Non-pigmented ciliary epithelial cell (primary cell): ENCODE measurements at regions not wholly inside any gene's neighbourhood (a gene's known extent, or its start where the extent isn't known, plus 50 kb on each side); places are given as distances from the start of the nearest gene placed in this dataset.

Experiments used
- DNase-seq: peaks from one replicate; pipeline ENCODE4 v3.0.0-alpha.2; 2010; ENCODE audit warnings: low read depth

DNA sequence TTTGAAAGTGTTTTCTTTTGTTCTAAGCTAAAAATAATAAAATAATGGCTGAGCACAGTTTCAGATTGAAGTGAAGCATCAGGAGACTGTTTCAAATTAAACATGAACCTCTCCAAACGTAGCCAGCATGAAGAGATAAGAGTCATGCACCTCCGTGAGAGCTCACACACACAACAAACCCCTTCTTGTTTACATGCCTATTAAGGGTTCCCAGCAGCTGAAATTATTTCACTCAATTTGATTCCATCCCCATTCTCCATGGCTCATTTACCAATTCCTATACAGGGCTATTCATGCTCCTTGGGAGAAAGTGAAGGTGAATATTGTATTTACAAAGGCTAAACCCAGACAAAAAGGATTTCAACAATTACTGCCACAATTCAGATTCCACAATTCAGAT lies 954.1 kb upstream of the INTU start:
- no peak for DNase-seq

DNA sequence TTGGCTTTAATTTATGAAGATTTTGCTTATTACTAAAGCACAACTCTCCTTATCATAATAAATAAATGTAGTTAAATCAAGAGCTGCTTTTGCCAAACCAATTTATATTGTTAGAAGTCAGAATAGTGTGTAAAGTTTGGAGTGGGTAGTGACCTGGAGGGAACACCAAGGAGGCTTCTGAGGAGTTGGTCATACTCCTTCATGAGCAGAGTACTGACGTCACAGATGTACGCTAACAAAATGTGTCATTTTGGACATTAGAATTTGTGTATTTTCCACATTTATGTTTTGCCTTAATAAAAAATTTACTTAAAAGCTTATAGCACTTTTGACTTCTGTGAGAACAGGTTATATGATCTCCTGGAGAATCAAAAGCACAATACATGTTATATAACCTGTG lies 953.5 kb upstream of the INTU start:
- no peak for DNase-seq

DNA sequence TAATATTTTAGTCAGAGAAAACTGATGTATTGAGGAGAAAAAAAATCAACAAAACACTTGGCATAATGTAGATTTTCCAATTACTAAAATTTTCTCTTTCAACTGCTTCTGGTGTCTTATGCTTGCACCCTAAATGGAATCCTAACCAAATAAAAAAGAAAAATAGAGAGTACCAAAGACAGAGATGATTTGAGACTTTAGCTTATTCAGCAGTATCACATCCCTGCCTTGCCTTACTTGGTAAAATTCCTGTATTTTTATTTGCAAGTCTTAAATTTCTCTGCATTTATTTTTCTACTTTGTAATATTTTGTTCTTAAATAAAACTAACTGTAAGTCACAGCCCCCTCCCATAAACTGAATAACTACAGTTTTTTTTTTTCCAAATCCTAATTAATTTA lies 950.5 kb upstream of the INTU start:
- no peak for DNase-seq

DNA sequence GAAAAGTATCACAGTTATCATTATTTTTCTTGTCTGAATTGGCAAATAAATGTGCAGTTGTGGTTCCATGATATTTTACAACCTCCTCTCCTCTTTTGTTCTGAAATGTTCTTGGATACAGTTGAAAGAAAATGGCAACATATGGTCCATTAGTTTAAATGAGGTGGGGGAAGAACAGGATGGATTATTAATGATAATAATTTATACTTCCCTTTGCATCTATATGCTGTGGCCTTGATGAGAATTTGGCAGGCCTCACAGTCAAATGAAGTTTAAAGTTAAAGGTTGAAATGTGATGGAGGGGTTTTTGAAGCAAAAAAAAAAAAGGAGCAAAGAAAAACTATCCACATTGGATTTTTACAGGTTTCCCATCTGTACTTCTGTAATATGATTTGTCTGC lies 946.3 kb upstream of the INTU start:
- no peak for DNase-seq

DNA sequence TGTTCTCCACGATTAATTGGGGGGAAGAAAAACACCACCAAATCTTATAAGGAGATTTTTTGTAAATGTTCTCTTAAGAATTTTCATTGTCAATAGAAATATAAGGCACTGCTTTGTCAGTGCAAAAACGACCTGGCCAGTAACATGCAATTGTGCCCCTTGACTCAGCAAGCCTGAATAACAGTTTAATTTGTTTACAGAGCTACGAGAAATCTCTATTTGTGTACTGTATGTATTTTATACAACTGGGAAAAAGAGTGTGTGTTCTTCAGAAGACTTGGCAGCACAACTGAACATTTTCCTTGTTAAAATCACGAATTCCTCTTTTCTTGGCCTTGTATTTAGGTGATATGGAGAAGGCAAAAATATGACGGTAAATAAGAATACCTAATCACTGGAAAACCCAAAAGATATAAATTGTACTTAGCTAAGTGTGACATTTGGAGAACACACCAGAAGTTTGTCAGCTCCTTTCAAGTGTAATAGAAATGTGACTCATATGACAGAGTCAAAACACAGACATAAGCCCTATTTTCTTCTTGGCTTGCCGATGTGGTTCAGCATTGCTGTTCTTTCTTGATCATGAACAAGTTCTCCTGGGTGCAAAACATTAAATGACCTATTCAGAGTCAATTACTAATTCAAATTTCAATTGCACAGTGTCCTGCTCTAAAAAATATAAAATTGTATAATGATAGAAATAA lies 945.0 kb upstream of the INTU start:
- DNase-seq, result no peak

DNA sequence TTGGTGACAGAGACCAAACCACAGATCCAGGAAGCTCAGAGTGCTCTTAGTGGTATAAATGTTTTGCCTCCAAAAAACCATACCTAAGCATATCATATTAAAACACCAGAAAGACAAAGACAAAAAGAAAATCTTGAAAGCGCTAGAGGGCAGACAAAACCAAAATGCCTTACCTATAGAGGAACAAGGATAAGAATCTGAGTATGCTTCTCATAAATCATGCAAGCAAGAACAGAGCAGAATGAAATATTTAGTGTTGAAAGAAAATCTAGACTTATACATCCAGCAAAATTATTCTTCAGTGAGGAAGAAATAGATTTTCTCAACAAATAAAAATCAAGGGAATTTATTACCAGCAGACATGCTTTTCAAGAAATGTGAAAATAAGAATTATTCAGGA lies 941.0 kb upstream of the INTU start:
- DNase-seq, result no peak

DNA sequence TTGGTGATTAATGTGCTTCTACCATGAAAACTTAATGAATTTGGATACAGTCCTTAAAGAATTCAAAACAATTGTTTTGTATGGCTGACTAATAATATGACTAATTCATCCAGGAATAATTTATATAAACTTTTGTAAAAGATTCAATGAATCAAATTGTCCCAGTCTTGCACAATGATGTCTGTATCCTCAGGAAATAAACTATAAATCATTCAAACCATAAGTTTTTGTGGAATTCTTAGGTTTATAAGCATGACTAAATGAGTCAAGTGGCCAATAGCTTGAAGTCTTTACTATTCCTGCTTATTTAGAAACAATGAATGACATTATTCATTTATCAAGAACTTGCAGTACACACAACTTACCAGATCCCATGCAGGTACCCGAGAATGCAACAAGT lies 935.0 kb upstream of the INTU start:
- no peak for DNase-seq

DNA sequence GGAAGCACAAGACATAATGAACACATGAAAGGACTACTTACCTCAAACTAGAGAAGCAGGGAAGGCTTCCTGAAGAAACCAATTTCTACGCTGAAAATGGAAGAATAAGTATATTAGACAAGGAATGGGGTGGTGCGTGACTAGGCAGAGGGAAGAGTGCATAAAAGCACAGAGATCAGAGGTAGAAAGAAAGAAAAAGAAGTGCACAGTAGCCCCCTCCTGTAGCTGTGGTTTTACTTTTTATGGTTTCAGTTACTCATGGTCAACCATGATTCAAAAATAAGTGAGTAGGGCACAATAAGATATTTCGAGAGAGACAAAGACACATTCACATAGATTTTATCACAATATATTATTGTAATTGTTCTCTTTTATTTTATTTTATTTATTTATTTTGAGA lies 934.5 kb upstream of the INTU start:
- no peak for DNase-seq

DNA sequence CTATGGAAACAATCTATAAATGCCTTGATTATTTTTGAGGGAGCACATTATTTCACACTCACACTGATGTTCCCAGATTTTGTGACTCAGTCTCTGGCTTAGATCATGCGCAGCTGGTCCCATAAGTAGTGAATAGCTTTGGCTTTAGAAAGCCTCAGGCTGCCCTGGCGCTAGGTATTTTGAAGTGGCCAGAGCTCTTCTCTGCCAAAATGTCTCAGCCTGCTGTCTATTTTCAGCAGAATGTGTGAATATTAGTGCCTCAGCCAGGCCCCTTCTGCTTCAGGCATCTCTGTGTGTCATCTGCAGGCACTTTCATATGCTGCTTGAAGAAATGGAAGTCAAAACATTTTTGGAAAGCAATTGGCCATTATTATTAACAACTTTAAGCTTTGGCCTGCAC lies 931.0 kb upstream of the INTU start:
- DNase-seq, result peak; percentile 41

DNA sequence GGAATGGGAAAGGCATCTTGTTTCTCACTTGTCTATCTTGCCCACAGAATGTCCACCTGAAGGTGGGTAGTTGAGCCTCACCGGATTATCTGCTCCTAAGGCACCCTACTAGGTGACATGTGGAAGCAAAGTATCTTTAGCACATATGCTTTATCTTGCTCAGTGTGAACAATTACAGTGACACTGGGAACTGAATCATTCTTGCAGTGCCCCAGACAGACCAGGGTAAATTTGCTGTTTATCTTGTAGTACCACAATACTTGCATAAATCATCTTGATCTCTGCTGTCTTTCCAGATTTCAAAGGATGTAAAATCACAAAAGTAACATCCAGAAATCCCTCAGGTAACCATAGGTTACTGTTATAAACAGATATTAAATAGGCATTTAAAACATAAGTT lies 930.0 kb upstream of the INTU start:
- no peak for DNase-seq

DNA sequence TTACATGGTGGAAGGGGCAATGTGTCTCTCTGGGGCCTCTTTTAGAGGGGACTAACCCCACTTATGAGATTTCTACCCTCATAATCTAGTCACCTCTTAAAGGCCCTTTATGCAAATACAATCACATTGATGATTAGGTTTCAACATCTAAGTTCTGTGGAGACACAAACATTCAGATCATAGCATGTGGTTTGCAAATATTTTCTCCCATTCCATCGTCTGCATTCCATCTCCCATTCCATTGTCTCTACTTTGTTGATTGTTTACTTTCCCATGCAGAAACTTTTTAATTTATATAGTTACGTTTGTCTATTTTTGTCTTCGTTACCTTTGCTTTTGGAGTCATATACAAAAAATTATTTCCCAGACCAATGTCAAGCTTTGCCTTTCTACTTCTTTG lies 927.5 kb upstream of the INTU start:
- DNase-seq, result peak; percentile 47

DNA sequence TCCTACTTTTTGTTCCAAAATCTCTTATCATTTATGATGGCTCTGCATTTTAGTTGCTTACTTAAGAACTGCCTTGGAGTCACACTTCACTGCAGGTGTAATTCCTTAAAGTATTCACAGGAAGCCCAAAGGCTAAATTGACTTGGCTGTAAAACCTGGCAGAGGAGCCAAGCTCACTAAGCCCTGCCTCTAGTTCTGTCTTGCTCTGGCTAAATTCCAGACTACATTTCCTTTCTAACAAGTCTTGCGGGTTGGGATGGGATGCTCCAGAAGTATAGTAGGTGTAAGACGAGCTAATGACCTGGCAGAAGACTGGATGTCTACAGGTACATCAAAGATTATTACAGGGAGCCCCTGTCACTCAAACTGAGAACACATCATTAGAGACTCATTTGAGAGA lies 924.0 kb upstream of the INTU start:
- DNase-seq, result no peak

DNA sequence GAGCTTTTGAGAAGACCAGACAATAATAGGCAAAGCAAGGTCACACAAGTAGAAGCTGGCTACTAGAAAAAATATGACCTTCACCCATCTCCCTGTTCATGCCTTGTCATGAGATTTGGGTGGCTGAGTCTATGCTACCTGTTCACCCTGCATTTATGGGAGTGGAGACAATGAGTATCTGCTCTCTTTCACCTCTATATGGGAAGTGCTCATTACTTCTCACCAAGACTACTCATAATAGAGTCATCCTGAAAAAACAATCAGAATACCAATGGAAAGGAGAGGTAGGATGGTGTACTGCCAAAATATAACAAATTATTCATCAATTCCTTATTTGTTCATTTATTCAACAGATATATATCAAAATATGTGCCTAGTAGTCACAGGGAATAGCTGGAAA lies 921.8 kb upstream of the INTU start:
- DNase-seq, result no peak

DNA sequence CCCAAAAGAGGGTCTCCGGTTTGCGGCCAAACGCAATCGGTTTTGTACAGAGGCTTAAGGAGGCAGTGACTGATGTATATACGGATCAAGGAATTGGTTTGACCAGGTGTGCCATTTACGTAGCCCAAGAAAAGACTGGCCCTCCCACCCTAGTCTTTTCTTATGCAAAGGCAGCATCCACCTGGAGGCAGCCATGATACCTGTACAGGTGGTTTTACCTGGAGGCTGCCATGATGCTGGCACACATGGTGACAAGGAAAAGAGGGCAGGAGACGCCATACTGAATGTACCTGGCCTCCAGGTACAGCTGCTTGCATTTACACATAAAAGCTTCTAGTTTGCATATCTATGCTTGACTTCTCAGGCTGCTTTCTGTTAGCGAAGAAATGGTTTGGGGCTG lies 917.7 kb upstream of the INTU start:
- DNase-seq, result no peak

DNA sequence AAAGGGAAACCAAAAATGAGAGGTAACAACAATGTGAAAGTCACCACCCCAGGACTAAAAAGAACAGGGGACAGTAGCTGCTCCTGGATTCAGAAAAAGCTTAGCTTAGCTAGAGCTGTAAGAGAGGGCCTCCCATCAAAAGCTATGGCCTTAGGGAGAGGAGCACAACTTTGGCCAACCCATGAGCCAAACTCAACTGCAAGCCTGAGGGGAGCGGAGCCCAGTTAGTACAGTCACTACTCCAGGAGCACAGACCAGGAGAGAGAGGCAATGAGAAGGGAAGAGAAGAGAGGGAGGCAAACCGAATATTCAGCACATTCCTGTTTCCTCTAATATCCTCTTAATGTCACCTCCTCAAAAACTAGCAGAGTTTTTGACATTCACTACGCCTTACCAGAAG lies 917.1 kb upstream of the INTU start:
- no peak for DNase-seq

DNA sequence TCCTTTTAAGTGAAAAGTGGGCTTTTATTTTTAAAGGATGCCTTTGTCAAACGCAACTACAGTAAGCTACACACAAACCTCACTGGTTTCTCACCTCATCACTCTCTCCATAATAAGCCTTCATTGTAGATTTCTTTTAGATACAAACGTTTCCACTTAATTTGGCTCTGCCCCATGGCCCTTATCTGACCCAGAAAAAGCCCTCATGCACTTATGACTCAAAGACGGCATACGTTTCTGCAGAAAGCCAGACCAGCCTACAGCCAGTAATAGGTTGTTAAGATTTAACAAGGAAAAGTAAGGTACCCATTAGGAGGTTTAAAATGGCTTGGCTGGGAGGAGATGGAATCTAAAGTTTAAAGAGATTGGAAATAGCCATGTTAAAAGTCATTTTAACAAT lies 914.6 kb upstream of the INTU start:
- DNase-seq, result no peak

DNA sequence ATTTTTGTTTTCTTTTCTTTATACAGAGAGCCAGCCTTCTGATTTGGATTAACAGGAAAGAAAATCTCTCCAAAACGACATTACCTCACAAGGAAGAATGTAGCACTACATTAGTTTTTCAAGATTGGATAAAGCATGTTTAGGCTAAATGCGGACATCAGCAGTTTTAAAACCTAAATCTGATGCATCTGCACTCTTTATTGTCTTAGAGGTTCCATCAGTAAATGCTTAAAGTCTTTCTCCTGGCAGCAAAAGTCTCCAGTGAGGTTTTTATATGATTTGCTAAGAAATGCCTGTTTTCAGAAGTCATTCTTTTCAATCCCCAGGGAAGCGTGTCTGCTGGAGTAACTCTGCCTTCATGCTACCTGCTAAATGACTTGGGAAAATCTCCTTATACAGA lies 912.9 kb upstream of the INTU start:
- no peak for DNase-seq

DNA sequence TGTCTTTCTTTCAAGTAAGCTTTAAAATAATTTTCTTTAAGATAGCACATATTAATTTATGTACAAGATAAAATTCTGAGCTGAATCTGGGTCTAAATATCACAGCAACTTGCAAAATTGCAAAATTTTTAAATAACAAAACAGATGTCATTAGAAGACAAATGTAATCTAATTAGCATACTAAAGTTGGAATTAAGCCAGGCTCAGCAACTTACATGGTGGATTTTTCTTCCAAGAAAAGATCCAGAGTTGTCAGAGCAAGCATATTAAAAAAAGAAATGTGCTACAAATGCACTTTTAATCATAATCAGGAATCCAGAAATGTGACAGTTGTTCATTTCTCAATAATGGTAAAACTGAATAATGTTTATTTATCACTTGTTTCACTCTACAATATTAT lies 906.9 kb upstream of the INTU start:
- no peak for DNase-seq

DNA sequence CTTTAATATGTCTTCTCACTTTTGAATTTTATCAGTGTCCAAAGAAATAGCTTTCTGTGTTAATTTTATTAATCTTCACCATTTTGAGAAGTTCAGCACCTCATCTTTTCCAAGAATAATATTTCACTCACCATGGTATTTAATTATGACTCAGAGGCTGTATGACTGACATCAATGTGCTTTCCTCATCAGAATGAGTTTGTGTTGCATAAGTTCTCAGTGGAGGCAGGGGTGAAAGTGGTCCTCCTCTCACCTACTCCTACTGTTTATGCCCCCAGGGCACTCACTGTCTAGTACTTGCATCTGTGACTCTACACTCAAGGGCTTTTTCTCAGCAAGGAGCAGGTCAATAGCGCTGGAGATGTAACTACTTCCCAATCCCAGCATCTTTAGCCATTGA lies 905.3 kb upstream of the INTU start:
- DNase-seq, result no peak

DNA sequence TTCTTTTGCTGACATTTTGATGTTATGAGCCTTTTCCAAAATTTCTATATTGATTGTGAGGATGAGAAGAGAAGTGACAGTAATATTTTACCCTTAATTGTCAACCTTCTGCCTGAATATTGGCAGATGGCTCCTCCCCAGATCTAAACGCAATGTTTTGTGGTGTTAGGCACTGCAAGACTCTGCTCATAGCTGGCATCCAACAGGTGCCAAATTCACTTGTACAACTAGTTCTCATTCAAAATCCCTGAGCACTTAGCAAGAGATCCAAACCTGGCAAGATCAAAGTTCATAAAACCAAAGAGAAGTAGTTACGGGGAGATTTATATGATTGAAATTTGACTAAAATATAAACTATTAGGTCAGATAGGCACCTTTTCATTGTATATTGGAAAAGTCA lies 901.7 kb upstream of the INTU start:
- DNase-seq, result no peak

DNA sequence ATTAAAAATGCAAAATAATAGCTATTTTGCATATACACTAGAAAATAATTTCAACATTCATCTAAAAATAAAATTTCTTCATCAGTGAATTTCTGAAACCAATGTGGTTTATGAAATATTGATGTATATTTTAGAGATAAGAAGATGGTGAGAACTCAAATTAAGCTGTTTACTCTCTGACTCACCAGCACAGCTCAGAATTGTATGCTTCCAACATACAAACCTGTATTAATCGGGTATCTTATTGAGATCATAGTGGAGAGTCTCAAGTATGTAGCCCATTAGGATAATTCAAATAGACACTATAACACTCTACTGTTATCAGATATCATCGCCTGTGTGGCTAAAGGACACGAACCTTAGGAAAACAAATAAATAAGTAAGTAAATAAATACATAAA lies 899.5 kb upstream of the INTU start:
- no peak for DNase-seq

DNA sequence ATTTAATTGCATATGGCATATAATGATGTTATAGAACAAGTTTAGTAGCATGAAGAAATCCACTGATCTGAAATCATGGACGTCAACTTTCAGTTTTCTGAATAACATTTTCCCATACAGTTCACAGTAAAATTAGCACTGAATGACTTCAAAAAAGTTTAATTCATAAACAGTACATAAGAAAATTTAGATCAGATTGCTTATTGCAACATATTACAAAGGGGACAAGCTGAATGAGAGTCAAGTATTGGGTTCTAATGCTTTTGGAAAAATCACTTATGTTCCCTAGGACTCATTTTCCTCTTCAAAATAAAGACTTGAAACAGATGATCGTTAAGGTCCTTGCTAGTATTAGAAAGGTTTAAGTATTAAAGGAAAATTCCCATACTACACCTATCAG lies 898.3 kb upstream of the INTU start:
- DNase-seq, result no peak

DNA sequence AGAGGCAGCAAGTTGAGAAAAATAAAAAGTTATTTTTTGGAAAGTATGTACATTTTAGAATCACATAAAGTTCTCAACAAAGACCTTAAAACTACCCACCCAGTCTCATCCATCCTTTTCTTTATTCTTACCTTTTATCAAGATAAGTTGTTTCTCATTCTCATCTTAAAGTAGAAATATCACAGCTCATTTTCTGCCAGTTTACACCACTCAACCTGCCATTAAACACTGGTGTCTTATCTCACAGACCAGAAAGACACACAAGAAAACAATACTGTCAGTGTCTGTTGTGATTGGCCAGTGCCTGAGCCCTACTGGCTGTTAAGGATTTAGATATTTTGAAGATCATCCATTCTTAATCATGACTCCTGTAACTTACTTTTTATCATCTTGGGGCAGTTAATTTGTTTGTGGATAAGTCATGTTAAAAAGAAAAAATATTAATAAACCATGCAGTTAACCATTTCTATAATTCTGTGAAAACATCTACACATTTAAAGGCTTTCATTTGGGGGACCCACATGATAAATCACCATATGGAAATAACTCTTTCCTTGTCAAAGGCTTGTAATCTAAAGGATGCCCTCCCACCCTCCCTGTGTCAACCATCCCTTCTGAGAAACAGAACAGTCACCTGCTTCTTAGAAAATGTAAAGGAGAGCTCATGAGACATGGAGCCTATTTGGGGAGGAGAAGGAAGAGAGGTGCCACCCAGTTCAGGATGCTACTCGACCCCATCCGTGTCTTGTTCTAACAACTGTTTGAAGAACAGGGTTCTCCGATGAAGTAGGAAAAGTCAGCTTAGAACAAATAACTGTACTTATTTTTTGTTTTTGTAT lies 897.2 kb upstream of the INTU start:
- DNase-seq, result no peak

DNA sequence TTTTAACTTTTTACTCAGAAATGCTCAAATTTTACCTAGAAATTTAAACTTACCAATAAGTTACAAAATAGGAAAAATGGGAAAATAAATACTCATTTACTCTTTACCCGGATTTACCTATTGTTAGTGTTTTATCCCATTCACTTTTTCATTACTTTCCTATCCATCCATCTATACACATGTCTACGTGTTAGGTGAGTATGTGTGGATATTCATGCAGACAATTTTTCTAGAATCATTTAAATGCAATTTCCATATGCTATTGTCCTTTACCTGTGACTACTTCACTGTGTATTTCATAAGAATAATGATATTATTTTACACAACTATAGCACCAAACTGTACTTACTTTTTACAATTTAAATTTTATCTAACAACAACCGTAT lies 896.6 kb upstream of the INTU start:
- DNase-seq, result no peak
